ENCODE measurements at regions not wholly inside any gene's neighbourhood (a gene's known extent, or its start where the extent isn't known, plus 50 kb on each side); places are given as distances from the start of the nearest gene placed in this dataset.
A peak's percentile ranks its signal among the peaks of the same experiment; 100 is the strongest.

DNA sequence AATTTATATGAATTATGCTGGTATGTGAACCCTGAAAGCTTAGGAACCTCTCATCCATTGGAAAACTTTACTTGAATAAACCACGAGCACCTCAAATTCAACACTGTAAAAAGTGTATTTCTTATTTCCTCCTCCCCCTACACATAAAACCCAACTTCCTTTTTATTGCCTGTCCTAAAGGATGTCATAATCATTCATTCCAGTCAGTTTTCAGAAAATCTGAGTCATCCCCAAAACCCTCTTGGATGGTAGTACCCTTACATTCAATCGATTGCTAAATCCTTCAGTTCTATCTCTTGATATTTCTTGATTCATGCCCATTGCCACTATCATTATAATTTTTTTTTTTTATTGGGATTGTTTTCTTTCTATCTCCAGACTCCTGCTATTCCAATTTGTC is 91.1 kb upstream of the ATP8A1 start:
- Histone ChIP-seq H3K9me3 (no peaks in the 10 kb centered on the region), H3K27ac (no peak overlapping the region), H3K4me3 (no peak overlapping the region), H3K4me1 (no peaks in the 10 kb centered on the region), H3K27me3 (ENCODE audit: low read depth) (no peaks in the 10 kb centered on the region), H3K36me3 (no peaks in the 10 kb centered on the region)
- intact Hi-C loops (cut with DNase I): loop anchor here (10.0 kb wide), 1 partner anchor 183 kb away; no protein-coding TSS in a partner anchor
- ATAC-seq (no peak), DNase-seq (no peak)
- TF ChIP-seq, protein P1, sequence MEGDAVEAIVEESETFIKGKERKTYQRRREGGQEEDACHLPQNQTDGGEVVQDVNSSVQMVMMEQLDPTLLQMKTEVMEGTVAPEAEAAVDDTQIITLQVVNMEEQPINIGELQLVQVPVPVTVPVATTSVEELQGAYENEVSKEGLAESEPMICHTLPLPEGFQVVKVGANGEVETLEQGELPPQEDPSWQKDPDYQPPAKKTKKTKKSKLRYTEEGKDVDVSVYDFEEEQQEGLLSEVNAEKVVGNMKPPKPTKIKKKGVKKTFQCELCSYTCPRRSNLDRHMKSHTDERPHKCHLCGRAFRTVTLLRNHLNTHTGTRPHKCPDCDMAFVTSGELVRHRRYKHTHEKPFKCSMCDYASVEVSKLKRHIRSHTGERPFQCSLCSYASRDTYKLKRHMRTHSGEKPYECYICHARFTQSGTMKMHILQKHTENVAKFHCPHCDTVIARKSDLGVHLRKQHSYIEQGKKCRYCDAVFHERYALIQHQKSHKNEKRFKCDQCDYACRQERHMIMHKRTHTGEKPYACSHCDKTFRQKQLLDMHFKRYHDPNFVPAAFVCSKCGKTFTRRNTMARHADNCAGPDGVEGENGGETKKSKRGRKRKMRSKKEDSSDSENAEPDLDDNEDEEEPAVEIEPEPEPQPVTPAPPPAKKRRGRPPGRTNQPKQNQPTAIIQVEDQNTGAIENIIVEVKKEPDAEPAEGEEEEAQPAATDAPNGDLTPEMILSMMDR (IDR thresholded peaks at IDR 0.05): no peak

DNA sequence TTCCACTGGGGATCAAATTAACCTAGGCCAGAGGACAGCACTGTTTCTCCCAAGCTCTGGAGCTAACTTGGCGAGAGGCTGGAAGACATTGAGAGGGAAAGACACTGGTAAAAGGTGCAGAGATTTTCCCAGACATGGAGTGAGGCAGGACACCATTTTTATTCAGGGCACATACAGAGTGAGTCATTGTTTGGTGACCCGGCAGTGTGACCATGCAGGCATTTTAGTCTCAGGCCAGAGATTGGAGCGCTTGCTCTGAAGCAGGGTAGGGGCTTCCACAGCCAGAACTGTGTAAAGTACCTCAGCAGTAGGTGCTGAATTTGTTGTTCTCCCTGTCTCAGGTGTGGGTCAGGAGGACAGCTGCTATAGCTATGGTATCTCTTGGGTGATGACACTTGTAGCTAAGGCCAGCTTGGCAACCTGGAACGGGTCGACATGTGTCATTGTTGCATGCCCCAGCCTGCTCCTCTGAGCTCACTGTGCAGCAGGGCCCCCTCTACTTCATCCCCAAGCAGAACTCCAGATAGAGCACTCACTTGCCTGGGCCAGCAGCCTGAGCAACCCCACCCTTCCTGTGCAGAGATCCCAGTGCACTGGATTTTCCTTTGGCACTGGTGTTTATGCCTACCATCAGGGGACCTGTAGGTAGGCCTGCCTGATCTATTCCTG is 79.8 kb upstream of the ATP8A1 start:
- Histone ChIP-seq H3K27me3 (ENCODE audit: low read depth) (no peaks in the 10 kb centered on the region), H3K36me3 (no peaks in the 10 kb centered on the region), H3K27ac (no peak overlapping the region), H3K4me3 (no peak overlapping the region), H3K4me1 (no peaks in the 10 kb centered on the region), H3K9me3 (no peaks in the 10 kb centered on the region)
- ATAC-seq (no peak), DNase-seq (peak; percentile 25)
- intact Hi-C loops (cut with DNase I): no loop called here
- TF ChIP-seq, protein P1 (IDR thresholded peaks at IDR 0.05): no peak

DNA sequence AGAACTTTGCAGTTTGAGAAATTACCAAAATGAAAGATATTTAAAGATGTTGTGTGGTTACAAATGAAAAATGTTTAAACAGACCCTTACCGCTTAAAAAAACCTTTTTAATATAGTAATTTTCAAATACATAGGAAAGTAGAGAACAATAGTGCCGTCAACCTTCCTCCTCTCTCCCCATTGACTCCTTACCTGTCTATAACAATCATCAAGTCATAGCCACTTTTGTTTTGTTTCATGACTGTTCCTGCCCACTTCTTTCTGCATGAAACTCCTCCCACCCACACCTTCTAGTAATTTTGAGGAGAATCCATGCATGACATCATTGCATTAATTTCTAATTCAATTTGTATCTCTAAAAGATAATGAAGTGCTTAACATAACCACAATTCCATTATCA is 76.5 kb upstream of the ATP8A1 start:
- Histone ChIP-seq H3K9me3 (no peaks in the 10 kb centered on the region), H3K27me3 (ENCODE audit: low read depth) (no peaks in the 10 kb centered on the region), H3K27ac (no peak overlapping the region), H3K4me1 (no peaks in the 10 kb centered on the region), H3K36me3 (no peaks in the 10 kb centered on the region), H3K4me3 (no peak overlapping the region)
- intact Hi-C loops (cut with DNase I): no loop called here
- ATAC-seq (no peak), DNase-seq (no peak)
- TF ChIP-seq, protein P1 (IDR thresholded peaks at IDR 0.05): no peak

DNA sequence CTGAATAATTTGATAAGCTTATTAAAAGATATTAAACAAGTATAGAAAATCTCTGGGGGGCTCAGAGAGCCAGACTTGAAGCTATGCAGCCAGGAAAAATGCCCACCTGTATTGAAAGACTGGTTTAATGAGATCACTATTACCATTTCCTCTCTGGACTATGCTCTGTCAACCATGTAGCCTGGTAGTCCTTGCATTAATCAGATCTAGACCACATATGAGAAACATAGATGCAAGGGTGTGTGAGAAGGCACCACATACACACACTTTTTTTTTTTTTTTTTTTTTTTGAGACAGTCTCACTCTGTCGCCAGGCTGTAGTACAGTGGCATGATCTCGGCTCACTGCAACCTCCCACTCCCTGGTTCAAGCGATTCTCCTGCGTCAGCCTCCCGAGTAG is 75.9 kb upstream of the ATP8A1 start:
- DNase-seq (no peak), ATAC-seq (no peak)
- Histone ChIP-seq H3K4me3 (no peak overlapping the region), H3K27ac (no peak overlapping the region), H3K36me3 (no peaks in the 10 kb centered on the region), H3K27me3 (ENCODE audit: low read depth) (no peaks in the 10 kb centered on the region), H3K4me1 (no peaks in the 10 kb centered on the region), H3K9me3 (no peaks in the 10 kb centered on the region)
- TF ChIP-seq, protein P1 (IDR thresholded peaks at IDR 0.05): no peak
- intact Hi-C loops (cut with DNase I): no loop called here

DNA sequence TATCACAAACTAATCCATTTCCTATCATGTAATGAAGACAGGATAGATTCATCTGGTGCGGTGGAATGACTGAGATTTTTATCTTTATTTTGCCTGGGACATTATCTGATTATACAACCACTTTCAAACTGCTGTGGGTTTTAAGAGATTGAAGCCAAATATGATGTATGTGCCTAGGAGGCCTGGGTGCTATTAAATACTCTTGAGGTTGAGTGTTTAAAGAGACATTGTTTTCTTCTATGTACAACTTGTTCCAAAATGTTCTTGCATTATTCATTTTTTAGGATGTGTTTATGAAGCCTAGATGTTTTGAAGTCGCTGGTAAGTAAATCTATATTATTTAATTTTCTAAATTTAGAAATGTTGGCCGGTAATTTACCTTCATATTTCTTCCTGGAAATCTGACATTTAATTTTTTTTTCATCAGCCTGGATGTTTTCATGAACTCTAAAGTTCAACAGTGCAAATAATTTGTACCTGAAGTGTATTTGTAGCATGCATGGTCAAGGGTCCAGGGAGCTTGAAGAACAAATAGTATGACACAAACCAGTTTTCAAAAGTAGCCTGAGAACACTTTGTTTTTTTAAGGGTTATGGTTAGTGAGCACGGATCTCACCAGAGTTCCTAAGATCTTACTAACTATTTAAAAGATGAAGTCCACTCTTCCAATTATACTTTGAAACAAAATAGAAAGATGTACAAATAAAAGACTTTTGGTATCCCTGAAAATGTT is 72.8 kb upstream of the ATP8A1 start:
- ATAC-seq: peak; percentile 82 to 94

More for the DNA sequence above, 72.8 kb upstream of the ATP8A1 start:
- Histone ChIP-seq H3K4me1 (no peaks in the 10 kb centered on the region), H3K4me3 (no peak overlapping the region), H3K9me3 (no peaks in the 10 kb centered on the region), H3K27me3 (ENCODE audit: low read depth) (no peaks in the 10 kb centered on the region), H3K27ac (no peak overlapping the region), H3K36me3 (no peaks in the 10 kb centered on the region)
- TF ChIP-seq, protein P1 (IDR thresholded peaks at IDR 0.05): no peak
- DNase-seq: no peak
- intact Hi-C loops (cut with DNase I): no loop called here
